HAP-1 (cell line): ENCODE measurements at regions not wholly inside any gene's neighbourhood (a gene's known extent, or its start where the extent isn't known, plus 50 kb on each side); places are given as distances from the start of the nearest gene placed in this dataset.

Experiments used
- DNase-seq, 2 experiments: peaks; one replicate each; pipeline ENCODE4 v3.0.0-alpha.2; 2016 to 2020; ENCODE audit warnings: low spot score in 2 of 2
- H3K27me3 ChIP-seq: fragments of 250-450 bp; sonication (Bioruptor Pico); 2 replicates; pipeline ENCODE4 v1.5.1; 2020; ENCODE audit warnings: low read depth, mild to moderate bottlenecking, moderate library complexity
- H3K36me3 ChIP-seq: fragments of 250-450 bp; sonication (Bioruptor Pico); replicated peaks from 2 replicates; pipeline ENCODE4 v1.5.1; 2020; ENCODE audit warnings: mild to moderate bottlenecking
- H3K4me1 ChIP-seq: fragments of 250-450 bp; sonication (Bioruptor Pico); 2 replicates; pipeline ENCODE4 v1.5.1; 2020; ENCODE audit warnings: mild to moderate bottlenecking
- H3K4me3 ChIP-seq: fragments of 250-450 bp; sonication (Bioruptor Pico); 2 replicates; pipeline ENCODE4 v1.5.1; 2020; ENCODE audit warnings: mild to moderate bottlenecking, moderate library complexity
- H3K9me3 ChIP-seq: fragments of 250-450 bp; sonication (Bioruptor Pico); 2 replicates; pipeline ENCODE4 v1.5.1; 2020; ENCODE audit warnings: mild to moderate bottlenecking, moderate library complexity
- in situ Hi-C: fragments of 300-500 bp; cut with MboI; formaldehyde crosslinking; loops from 3 replicates; pipeline ENCODE4 v1.14.3; 2020; ENCODE audit warnings: low sequenced_read_pairs, inconsistent platforms, mixed read lengths

GRCh38 chr2:71811726-71812125 is 335.9 kb downstream of the CYP26B1 start:
- Histone ChIP-seq H3K27me3 (no peaks in the 10 kb centered on the region), H3K9me3 (no peaks in the 10 kb centered on the region), H3K4me1 (no peaks in the 10 kb centered on the region), H3K36me3 (no peaks in the 10 kb centered on the region), H3K4me3 (no peak overlapping the region)
- no peak for DNase-seq
- in situ Hi-C loops = no loop called here

DNA sequence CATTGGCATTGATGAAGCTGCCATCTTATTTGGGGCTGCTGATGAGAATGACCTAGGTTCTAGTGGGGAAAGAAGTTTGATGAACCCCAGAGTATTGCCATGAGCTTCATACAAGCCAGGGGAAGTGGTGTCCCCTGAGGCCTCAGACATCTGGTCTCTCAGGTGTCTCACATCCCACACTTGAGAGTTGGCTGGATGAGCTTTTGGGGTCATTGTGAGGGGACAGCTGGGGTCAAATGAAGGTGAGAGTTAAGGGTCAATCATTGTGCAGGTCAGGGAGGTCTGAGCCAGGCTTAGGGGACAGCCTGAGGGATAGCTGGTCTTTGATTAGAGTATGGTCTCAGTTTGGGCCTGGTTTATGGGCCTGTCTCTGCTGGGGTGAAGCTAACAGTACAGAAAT is 336.5 kb downstream of the CYP26B1 start:
- H3K4me3 ChIP-seq = no peak overlapping the region
- DNase-seq = no peak
- no peaks in the 10 kb centered on the region for H3K36me3 ChIP-seq

GRCh38 chr2:71807581-71808451 is 339.8 kb downstream of the CYP26B1 start:
- in situ Hi-C loops = no loop called here
- H3K27me3 ChIP-seq = no peaks in the 10 kb centered on the region
- no peak overlapping the region for H3K4me3 ChIP-seq
- no peak for DNase-seq
- no peaks in the 10 kb centered on the region for H3K4me1 ChIP-seq
- no peaks in the 10 kb centered on the region for H3K36me3 ChIP-seq
- no peaks in the 10 kb centered on the region for H3K9me3 ChIP-seq

More for the DNA sequence above, 336.5 kb downstream of the CYP26B1 start:
- Histone ChIP-seq H3K27me3 (no peaks in the 10 kb centered on the region), H3K4me1 (no peaks in the 10 kb centered on the region), H3K9me3 (no peaks in the 10 kb centered on the region)
- in situ Hi-C loops = no loop called here

GRCh38 chr2:71806432-71806831 is 341.2 kb downstream of the CYP26B1 start:
- no peak for DNase-seq
- Histone ChIP-seq H3K4me3 (no peak overlapping the region), H3K36me3 (no peaks in the 10 kb centered on the region), H3K9me3 (no peaks in the 10 kb centered on the region), H3K27me3 (no peaks in the 10 kb centered on the region), H3K4me1 (no peaks in the 10 kb centered on the region)
- in situ Hi-C loops = no loop called here

GRCh38 chr2:71804281-71804751 is 343.3 kb downstream of the CYP26B1 start:
- H3K27me3 ChIP-seq = no peaks in the 10 kb centered on the region
- in situ Hi-C loops = no loop called here
- no peaks in the 10 kb centered on the region for H3K9me3 ChIP-seq
- no peak for DNase-seq
- H3K4me1 ChIP-seq = no peaks in the 10 kb centered on the region
- H3K4me3 ChIP-seq = no peak overlapping the region
- no peaks in the 10 kb centered on the region for H3K36me3 ChIP-seq

- no peaks in the 10 kb centered on the region for H3K4me1 ChIP-seq
- no peak overlapping the region for H3K4me3 ChIP-seq
- H3K27me3 ChIP-seq = no peaks in the 10 kb centered on the region
- in situ Hi-C loops = no loop called here
- no peaks in the 10 kb centered on the region for H3K9me3 ChIP-seq
- no peak for DNase-seq
- H3K36me3 ChIP-seq = no peaks in the 10 kb centered on the region
Observed at GRCh38 chr2:71803398-71803797, 344.3 kb downstream of the CYP26B1 start.

DNA sequence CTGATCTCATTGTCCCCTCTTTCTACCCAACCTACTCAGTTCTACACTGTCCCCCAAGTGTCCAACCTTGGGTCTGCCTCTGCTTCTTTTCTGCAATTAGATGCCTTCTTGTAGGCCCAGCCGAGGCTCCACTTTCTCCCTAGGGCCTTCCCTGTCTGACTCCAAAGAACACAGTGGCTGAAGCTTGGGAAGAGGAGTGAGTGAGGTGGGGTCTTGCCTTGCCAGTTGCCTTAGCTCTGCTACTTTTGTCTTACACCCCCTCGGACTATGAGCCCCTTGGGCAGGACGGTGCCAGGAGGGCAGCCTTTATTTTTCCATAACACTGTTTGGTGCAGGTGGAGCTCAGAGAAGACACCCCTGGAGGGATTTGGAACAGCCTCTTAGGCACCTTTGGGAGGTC is 345.1 kb downstream of the CYP26B1 start:
- in situ Hi-C loops = no loop called here
- Histone ChIP-seq H3K4me1 (no peaks in the 10 kb centered on the region), H3K36me3 (no peaks in the 10 kb centered on the region), H3K9me3 (no peaks in the 10 kb centered on the region), H3K27me3 (no peaks in the 10 kb centered on the region), H3K4me3 (no peak overlapping the region)
- no peak for DNase-seq

DNA sequence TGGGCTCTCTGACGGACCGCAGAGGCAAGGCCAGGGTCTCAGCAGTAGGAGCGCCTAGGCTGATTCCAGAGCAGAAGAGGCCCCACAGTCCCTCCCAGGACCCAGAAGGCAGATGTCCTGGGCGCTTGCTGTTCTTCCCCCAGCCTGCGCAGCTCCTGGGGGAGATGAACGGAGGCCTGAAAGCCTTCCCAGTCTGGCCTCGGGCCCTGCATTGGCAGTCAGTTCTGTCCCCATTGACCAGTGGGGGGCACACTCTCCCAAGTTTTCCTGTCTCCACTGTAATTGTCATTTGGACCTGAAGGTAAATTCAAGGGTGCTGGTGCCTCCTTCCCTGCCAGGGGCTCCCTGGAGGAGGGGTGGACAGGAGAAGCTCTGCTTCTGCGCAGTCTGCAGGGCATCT is 345.7 kb downstream of the CYP26B1 start:
- no peaks in the 10 kb centered on the region for H3K4me1 ChIP-seq
- DNase-seq = peak in 1 of 2 experiments; percentile 54
- no peaks in the 10 kb centered on the region for H3K27me3 ChIP-seq
- in situ Hi-C loops = no loop called here
- no peaks in the 10 kb centered on the region for H3K9me3 ChIP-seq
- H3K36me3 ChIP-seq = no peaks in the 10 kb centered on the region
- H3K4me3 ChIP-seq = no peak overlapping the region

- Histone ChIP-seq H3K27me3 (no peaks in the 10 kb centered on the region), H3K9me3 (no peaks in the 10 kb centered on the region), H3K4me1 (no peaks in the 10 kb centered on the region), H3K36me3 (no peaks in the 10 kb centered on the region), H3K4me3 (no peak overlapping the region)
- no peak for DNase-seq
- in situ Hi-C loops = no loop called here
Observed at GRCh38 chr2:71801556-71801955, 346.1 kb downstream of the CYP26B1 start.

DNA sequence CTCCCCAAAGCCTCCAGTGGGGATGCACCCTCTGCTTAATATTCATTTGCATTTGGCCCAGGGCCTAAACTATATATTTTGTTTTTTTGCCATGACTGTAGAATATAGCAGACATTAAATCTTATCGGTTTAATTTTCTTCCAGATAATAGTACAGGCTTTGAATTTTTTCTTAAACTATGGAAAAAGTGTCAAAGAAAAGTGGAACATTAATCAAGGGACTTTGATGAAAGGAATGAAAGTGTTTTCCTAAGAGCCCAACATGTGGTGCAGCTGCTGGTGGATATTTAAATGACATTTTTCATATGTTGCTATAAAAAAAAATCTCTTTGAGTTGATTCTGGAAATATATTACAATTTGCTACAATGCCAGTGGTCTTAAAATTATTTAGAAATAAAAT is 346.8 kb downstream of the CYP26B1 start:
- in situ Hi-C loops = no loop called here
- no peaks in the 10 kb centered on the region for H3K36me3 ChIP-seq
- no peak overlapping the region for H3K4me3 ChIP-seq
- no peak for DNase-seq
- no peaks in the 10 kb centered on the region for H3K9me3 ChIP-seq
- no peaks in the 10 kb centered on the region for H3K4me1 ChIP-seq
- H3K27me3 ChIP-seq = no peaks in the 10 kb centered on the region

- no peaks in the 10 kb centered on the region for H3K9me3 ChIP-seq
- no peaks in the 10 kb centered on the region for H3K36me3 ChIP-seq
- no peaks in the 10 kb centered on the region for H3K4me1 ChIP-seq
- no peaks in the 10 kb centered on the region for H3K27me3 ChIP-seq
- no peak for DNase-seq
- in situ Hi-C loops = no loop called here
- H3K4me3 ChIP-seq = no peak overlapping the region
Observed at GRCh38 chr2:71800106-71800809, 346.9 kb downstream of the DYSF start.

DNA sequence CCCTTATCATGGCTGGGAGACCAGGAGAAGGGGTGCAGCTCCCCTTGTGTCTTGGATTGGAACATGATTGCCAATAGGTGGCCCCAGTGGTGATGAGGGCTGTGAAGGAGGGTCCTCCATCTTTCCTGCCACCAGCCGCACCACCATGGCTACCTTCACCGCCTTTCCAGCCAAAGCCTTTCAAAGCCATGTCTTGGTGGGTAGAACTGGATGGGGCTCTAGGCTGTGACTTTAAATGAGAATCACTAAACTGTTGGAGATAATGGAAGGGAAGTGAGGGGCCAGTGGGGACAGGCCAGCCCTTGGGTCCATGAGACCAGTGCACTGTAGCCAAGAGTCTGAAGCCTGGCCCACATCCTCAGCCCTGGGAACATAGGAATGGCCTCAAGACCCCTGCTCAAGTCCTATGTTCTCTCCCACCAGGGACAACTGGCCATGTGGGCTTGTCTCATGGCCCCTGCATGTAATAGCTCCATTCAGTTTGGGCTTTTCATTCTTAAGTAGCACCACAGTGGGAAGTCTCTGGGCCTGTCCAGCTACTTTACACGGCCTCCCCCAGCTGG is 345.7 kb downstream of the DYSF start:
- no peak overlapping the region for H3K4me3 ChIP-seq
- no peaks in the 10 kb centered on the region for H3K9me3 ChIP-seq
- in situ Hi-C loops = loop anchor here (25.0 kb wide), 1 partner anchor 938 kb away; no protein-coding TSS in a partner anchor
- H3K27me3 ChIP-seq = no peaks in the 10 kb centered on the region
- no peaks in the 10 kb centered on the region for H3K36me3 ChIP-seq
- H3K4me1 ChIP-seq = no peaks in the 10 kb centered on the region
- DNase-seq = no peak

GRCh38 chr2:71798266-71799012 is 345.1 kb downstream of the DYSF start:
- no peaks in the 10 kb centered on the region for H3K4me1 ChIP-seq
- in situ Hi-C loops = loop anchor here (25.0 kb wide), 1 partner anchor 939 kb away; no protein-coding TSS in a partner anchor
- DNase-seq = peak; percentile 3 to 56

More at GRCh38 chr2:71798266-71799012, 345.1 kb downstream of the DYSF start:
- Histone ChIP-seq H3K36me3 (no peaks in the 10 kb centered on the region), H3K4me3 (no peak overlapping the region), H3K27me3 (no peaks in the 10 kb centered on the region), H3K9me3 (no peaks in the 10 kb centered on the region)
